ENCODE measurements at regions not wholly inside any gene's neighbourhood (a gene's known extent, or its start where the extent isn't known, plus 50 kb on each side); places are given as distances from the start of the nearest gene placed in this dataset.

GRCh38 chr4:111963158-111963700 is 182.0 kb upstream of the FAM241A start:
- TF ChIP-seq CTCF (IDR thresholded peaks at IDR 0.05 in 4 of 5, conservative IDR thresholded peaks at IDR 0.05 in 1 of 5) (no peak), POLR2A (IDR thresholded peaks at IDR 0.05) (no peak)
